K562 (cell line): ENCODE measurements at regions not wholly inside any gene's neighbourhood (a gene's known extent, or its start where the extent isn't known, plus 50 kb on each side); places are given as distances from the start of the nearest gene placed in this dataset.

ENCODE experiments used
- CHD4 ChIP-seq: fragments of 200-600 bp; sonication (generic); IDR thresholded peaks from 3 replicates; pipeline ENCODE4 v1.6.1; 2012; ENCODE audit warnings: low read depth, mild to moderate bottlenecking, mixed read lengths, low read length, inconsistent platforms; ENCODE audit not compliant: insufficient read depth, insufficient replicate concordance, poor library complexity, severe bottlenecking
- HDAC6 ChIP-seq: IDR thresholded peaks from 2 replicates; pipeline ENCODE4 v1.6.1; 2012; ENCODE audit warnings: low read depth, mild to moderate bottlenecking, control low read depth, inconsistent platforms, low read length, moderate library complexity
- POLR2A ChIP-seq: fragments of 450-650 bp; conservative IDR thresholded peaks from 2 replicates; pipeline ENCODE4 v1.6.1; 2016
- RFX7 ChIP-seq: fragments of 250-450 bp; sonication (Bioruptor Pico); IDR thresholded peaks from 2 replicates; pipeline ENCODE4 v1.5.1; 2021; ENCODE audit warnings: mild to moderate bottlenecking
- SNRNP70 ChIP-seq: fragments of 200-400 bp; formaldehyde crosslinking; optimal IDR thresholded peaks from 2 replicates; pipeline ENCODE3; 2017; ENCODE audit warnings: low read depth, low read length
- SOX6 ChIP-seq: fragments of 450-650 bp; IDR thresholded peaks from 2 replicates; pipeline ENCODE4 v1.6.1; 2014; ENCODE audit warnings: mild to moderate bottlenecking
- TOE1 ChIP-seq, 2 experiments: fragments of 450-650 bp in 1 of 2; sonication (generic) in 1 of 2; formaldehyde crosslinking in 1 of 2; IDR thresholded peaks; 2 replicates each; pipeline versions ENCODE4 v1.7.1 to v1.8.0; 2016 to 2022; ENCODE audit warnings: borderline replicate concordance in 2 of 2, mild to moderate bottlenecking in 2 of 2, antibody characterized with exemption in 1 of 2, inconsistent platforms in 1 of 2, low read depth in 1 of 2, missing genetic modification reagents in 1 of 2, moderate library complexity in 1 of 2
- ZNF274 ChIP-seq: IDR thresholded peaks from 2 replicates; pipeline ENCODE4 v1.6.1; 2011; ENCODE audit warnings: low read depth, mild to moderate bottlenecking, low read length, moderate library complexity, borderline replicate concordance
- ZNF282 ChIP-seq: sonication (generic); formaldehyde crosslinking; IDR thresholded peaks from 2 replicates; pipeline ENCODE4 v1.8.1; 2023; ENCODE audit warnings: missing genetic modification reagents
- ZNF3 ChIP-seq: fragments of 250-450 bp; sonication (Bioruptor Pico); IDR thresholded peaks from 2 replicates; pipeline ENCODE4 v1.5.0; 2021; ENCODE audit warnings: mild to moderate bottlenecking, moderate library complexity

DNA sequence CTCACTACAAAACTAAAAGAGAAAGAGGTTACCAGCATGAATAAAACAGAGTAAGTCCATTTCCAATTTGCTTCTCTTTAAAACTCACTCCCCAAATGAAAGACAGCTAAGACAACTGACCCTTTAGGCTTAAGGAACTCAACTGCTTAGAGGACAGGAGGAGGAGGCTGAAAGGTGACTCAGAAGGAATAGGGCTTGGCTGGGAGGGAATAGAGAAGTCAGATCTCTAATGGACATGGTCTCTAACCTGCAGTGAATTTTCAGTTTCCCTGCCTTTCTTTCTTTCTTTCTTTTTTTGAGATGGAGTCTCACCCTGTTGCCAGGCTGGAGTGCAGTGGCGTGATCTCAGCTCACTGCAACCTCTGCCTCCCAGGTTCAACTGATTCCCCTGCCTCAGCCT, 261.8 kb upstream of the CLINT1 start:
- no peak for TF ChIP-seq HDAC6
- TF ChIP-seq RFX7 (CRISPR knock-in tag), result no peak
- TF ChIP-seq POLR2A, result no peak
- TF ChIP-seq ZNF3, result no peak
- no peak for TF ChIP-seq TOE1 (IDR thresholded peaks at IDR 0.05; ENCODE audit: borderline replicate concordance)
- TF ChIP-seq TOE1 (CRISPR knock-in tag; IDR thresholded peaks at IDR 0.05; ENCODE audit: borderline replicate concordance, low read depth), result no peak
- no peak for TF ChIP-seq CHD4
- TF ChIP-seq SOX6, result no peak
- TF ChIP-seq ZNF274, result no peak
- TF ChIP-seq SNRNP70, result no peak
- TF ChIP-seq ZNF282, result no peak
